CD14-positive monocyte (primary cell): ENCODE measurements at regions not wholly inside any gene's neighbourhood (a gene's known extent, or its start where the extent isn't known, plus 50 kb on each side); places are given as distances from the start of the nearest gene placed in this dataset.
"Not testable (repeated sequence)": the region's sequence is repeated elsewhere in the genome, so short reads cannot be mapped to it uniquely, and the experiment has no call there.

Experiments used
- DNase-seq, 3 donors: peaks; one replicate each; pipeline ENCODE4 v3.0.0-alpha.2; 2011 to 2022
- H2AFZ ChIP-seq: 2 replicates; pipeline ENCODE4 v1.6.0; 2012; ENCODE audit warnings: mild to moderate bottlenecking, low read depth, low read length, inconsistent platforms; ENCODE audit not compliant: insufficient read depth, poor library complexity, severe bottlenecking
- H3K27ac ChIP-seq, 2 donors: 1 replicate in 1 of 2; 2 replicates in 1 of 2; pipeline ENCODE4 v1.5.1; 2012 to 2013; ENCODE audit warnings: low read length in 2 of 2, control low read depth in 1 of 2, inconsistent platforms in 1 of 2, low read depth in 1 of 2, mild to moderate bottlenecking in 1 of 2
- H3K27me3 ChIP-seq, 2 donors: one replicate each; pipeline versions ENCODE4 v1.6.0 to v1.6.1; 2011 to 2013; ENCODE audit warnings: low read length in 2 of 2; ENCODE audit not compliant: control insufficient read depth in 2 of 2, insufficient read depth in 2 of 2
- H3K36me3 ChIP-seq, 2 donors: replicated peaks in 1 of 2; 1 replicate in 1 of 2; 2 replicates in 1 of 2; pipeline versions ENCODE4 v1.5.1 to v1.6.1; 2012 to 2013; ENCODE audit warnings: low read length in 2 of 2, control low read depth in 1 of 2, inconsistent platforms in 1 of 2, mild to moderate bottlenecking in 1 of 2; ENCODE audit not compliant: insufficient read depth in 2 of 2, control insufficient read depth in 1 of 2
- H3K4me1 ChIP-seq, 2 donors: 1 replicate in 1 of 2; 2 replicates in 1 of 2; pipeline versions ENCODE4 v1.5.1 to v1.6.1; 2012 to 2013; ENCODE audit warnings: low read length in 2 of 2, control low read depth in 1 of 2, inconsistent platforms in 1 of 2, mild to moderate bottlenecking in 1 of 2, moderate library complexity in 1 of 2; ENCODE audit not compliant: insufficient read depth in 2 of 2, control insufficient read depth in 1 of 2
- H3K4me2 ChIP-seq: replicated peaks from 2 replicates; pipeline ENCODE3; 2012; ENCODE audit warnings: low read length, moderate library complexity, mild to moderate bottlenecking; ENCODE audit not compliant: poor library complexity, severe bottlenecking; ENCODE audit errors: extremely low read depth
- H3K4me3 ChIP-seq, 3 experiments: fragments of 200-600 bp in 1 of 3; sonication (generic) in 1 of 3; replicated peaks in 1 of 3; 1 replicate in 2 of 3; 2 replicates in 1 of 3; pipeline ENCODE4 v1.5.1; 2011 to 2013; ENCODE audit warnings: low read length in 3 of 3, mild to moderate bottlenecking in 3 of 3, control low read depth in 2 of 3, low read depth in 2 of 3, inconsistent platforms in 1 of 3, moderate library complexity in 1 of 3
- H3K79me2 ChIP-seq: 2 replicates; pipeline ENCODE4 v1.6.0; 2012; ENCODE audit warnings: mild to moderate bottlenecking, control low read depth, inconsistent platforms, low read length, moderate library complexity; ENCODE audit not compliant: insufficient read depth
- H3K9ac ChIP-seq: 2 replicates; pipeline ENCODE4 v1.6.0; 2017; ENCODE audit warnings: low read length, mild to moderate bottlenecking; ENCODE audit not compliant: insufficient read depth, poor library complexity, severe bottlenecking
- H3K9me3 ChIP-seq, 2 donors: replicated peaks in 1 of 2; 1 replicate in 1 of 2; 2 replicates in 1 of 2; pipeline versions ENCODE4 v1.5.1 to v1.6.1; 2012 to 2013; ENCODE audit warnings: low read length in 2 of 2, control low read depth in 1 of 2; ENCODE audit not compliant: control insufficient read depth in 1 of 2, insufficient read depth in 1 of 2
- H4K20me1 ChIP-seq: 2 replicates; pipeline ENCODE4 v1.6.0; 2012; ENCODE audit warnings: mild to moderate bottlenecking, low read length, control low read depth, moderate library complexity; ENCODE audit not compliant: insufficient read depth
- H3K27ac Mint-ChIP-seq, 7 donors: one replicate each; pipeline ENCODE4 v1.8.0; 2020; ENCODE audit warnings: mild to moderate bottlenecking in 7 of 7, mixed read lengths in 7 of 7, moderate library complexity in 6 of 7, inconsistent platforms in 2 of 7
- H3K27me3 Mint-ChIP-seq, 3 donors: one replicate each; pipeline ENCODE4 v1.8.0; 2021 to 2022; ENCODE audit warnings: low read depth in 3 of 3, mild to moderate bottlenecking in 3 of 3, mixed read lengths in 3 of 3, moderate library complexity in 3 of 3, inconsistent platforms in 1 of 3
- H3K36me3 Mint-ChIP-seq, 2 donors: one replicate each; pipeline ENCODE4 v1.8.0; 2020; ENCODE audit warnings: mixed read lengths in 2 of 2, inconsistent platforms in 1 of 2, mild to moderate bottlenecking in 1 of 2
- H3K4me1 Mint-ChIP-seq: one replicate; pipeline ENCODE4 v1.8.0; 2020; ENCODE audit warnings: mild to moderate bottlenecking, mixed read lengths
- H3K4me3 Mint-ChIP-seq, 2 donors: one replicate each; pipeline ENCODE4 v1.8.0; 2020; ENCODE audit warnings: mild to moderate bottlenecking in 2 of 2, mixed read lengths in 2 of 2, moderate library complexity in 1 of 2
- H3K9me3 Mint-ChIP-seq, 7 donors: one replicate each; pipeline ENCODE4 v1.8.0; 2020 to 2022; ENCODE audit warnings: mixed read lengths in 7 of 7, mild to moderate bottlenecking in 6 of 7, moderate library complexity in 6 of 7, inconsistent platforms in 2 of 7
- WGBS: methylation state at CpG from one replicate; pipeline ENCODE4 v1.1.5; 2013; ENCODE audit warnings: missing lambda C conversion rate; ENCODE audit not compliant: insufficient coverage; 5-methylcytosine and 5-hydroxymethylcytosine counted together
- intact Hi-C, 2 donors: fragments of 100-400 bp; cut with micrococcal nuclease; formaldehyde crosslinking; loops; one replicate each; pipeline versions ENCODE4 v1.15.0 to v1.15.1; 2023

- H3K4me3 Mint-ChIP-seq, H3K4me1 ChIP-seq, H3K4me1 Mint-ChIP-seq, H3K4me2 ChIP-seq, H3K27me3 ChIP-seq, H3K27ac ChIP-seq, H3K79me2 ChIP-seq, H3K27me3 Mint-ChIP-seq, H3K36me3 Mint-ChIP-seq, intact Hi-C loops, H3K4me3 ChIP-seq, H3K27ac Mint-ChIP-seq, DNase-seq, H3K36me3 ChIP-seq, H2AFZ ChIP-seq, H3K9ac ChIP-seq, H4K20me1 ChIP-seq: not testable (repeated sequence)
- H3K9me3 Mint-ChIP-seq, result peaks cover 7 to 33% (median 24%) of the 10 kb centered on the region in 7 donors
- H3K9me3 ChIP-seq, result peaks cover 16 to 19% of the 10 kb centered on the region in 2 donors
- WGBS, result 55% methylated on average over 2 of the region's 2 CpGs
Observed at GRCh38 chr20:29778033-29778432, 1479.4 kb upstream of the DEFB115 start.

- H3K27ac ChIP-seq, H3K36me3 Mint-ChIP-seq, H2AFZ ChIP-seq, DNase-seq, H3K9ac ChIP-seq, H4K20me1 ChIP-seq, H3K4me1 ChIP-seq, H3K4me3 Mint-ChIP-seq, H3K79me2 ChIP-seq, H3K4me1 Mint-ChIP-seq, H3K27me3 Mint-ChIP-seq, H3K36me3 ChIP-seq, intact Hi-C loops, H3K27me3 ChIP-seq, H3K27ac Mint-ChIP-seq, H3K4me3 ChIP-seq, H3K4me2 ChIP-seq: not testable (repeated sequence)
- H3K9me3 ChIP-seq, result peaks cover 31 to 42% of the 10 kb centered on the region in 2 donors
- peaks cover 16 to 47% (median 34%) of the 10 kb centered on the region in 7 donors for H3K9me3 Mint-ChIP-seq
- WGBS, result 76% methylated on average over 6 of the region's 7 CpGs
Observed at GRCh38 chr20:29781217-29781616, 1476.2 kb upstream of the DEFB115 start.

GRCh38 chr20:29781891-29782290 is 1475.6 kb upstream of the DEFB115 start:
- H3K36me3 Mint-ChIP-seq, H3K4me1 Mint-ChIP-seq, H3K27me3 Mint-ChIP-seq, H4K20me1 ChIP-seq, H3K79me2 ChIP-seq, H3K9ac ChIP-seq, H3K4me1 ChIP-seq, H3K36me3 ChIP-seq, H3K27me3 ChIP-seq, H3K27ac ChIP-seq, H3K4me3 ChIP-seq, H3K4me3 Mint-ChIP-seq, DNase-seq, H3K4me2 ChIP-seq, H2AFZ ChIP-seq, intact Hi-C loops: not testable (repeated sequence)
- H3K9me3 Mint-ChIP-seq, result peaks cover 22 to 53% (median 34%) of the 10 kb centered on the region in 7 donors
- 77% methylated on average over 7 of the region's 8 CpGs for WGBS
- peaks cover 36 to 49% of the 10 kb centered on the region in 2 donors for H3K9me3 ChIP-seq
- peak overlapping the region in 1 of 7 donors; percentile 65 for H3K27ac Mint-ChIP-seq

DNA sequence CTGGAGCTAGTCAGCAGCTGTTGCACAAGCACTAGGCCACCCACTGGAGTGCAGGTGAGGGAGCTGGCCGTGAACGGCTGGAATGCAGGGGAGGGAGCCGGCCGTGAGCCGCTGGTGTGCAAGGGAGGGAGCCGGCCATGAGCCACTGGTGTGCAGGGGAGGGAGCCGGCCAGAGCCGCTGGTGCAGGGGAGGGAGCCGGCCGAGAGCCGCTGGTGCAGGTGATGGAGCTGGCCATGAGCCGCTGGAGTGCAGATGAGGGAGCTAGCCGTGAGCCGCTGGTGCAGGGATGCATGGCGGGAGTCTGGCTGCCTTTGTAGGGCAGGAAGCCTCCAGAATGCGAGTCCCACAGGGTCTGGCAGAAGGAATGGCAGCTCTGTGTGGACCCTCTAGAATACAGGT is 1470.0 kb upstream of the DEFB115 start:
- H3K4me2 ChIP-seq, H2AFZ ChIP-seq, H4K20me1 ChIP-seq, DNase-seq, H3K36me3 Mint-ChIP-seq, H3K27me3 ChIP-seq, H3K36me3 ChIP-seq, H3K9ac ChIP-seq, H3K4me1 Mint-ChIP-seq, intact Hi-C loops, H3K4me1 ChIP-seq, H3K27ac ChIP-seq, H3K4me3 ChIP-seq, H3K79me2 ChIP-seq, H3K27me3 Mint-ChIP-seq, H3K4me3 Mint-ChIP-seq, H3K27ac Mint-ChIP-seq: not testable (repeated sequence)
- H3K9me3 Mint-ChIP-seq, result peaks cover 25 to 58% (median 46%) of the 10 kb centered on the region in 7 donors
- 80% methylated on average over 15 of the region's 16 CpGs for WGBS
- H3K9me3 ChIP-seq, result peaks cover 53 to 57% of the 10 kb centered on the region in 2 donors
